ENCODE measurements at regions not wholly inside any gene's neighbourhood (a gene's known extent, or its start where the extent isn't known, plus 50 kb on each side); places are given as distances from the start of the nearest gene placed in this dataset.

GRCh38 chr13:85615031-85615430 lies 184.2 kb downstream of the SLITRK6 start:
- Histone ChIP-seq H3K4me2 (ENCODE audit: low read length) (no peak overlapping the region), H3K79me2 (ENCODE audit: insufficient read depth, low read length) (no peaks in the 10 kb centered on the region), H3F3A (ENCODE audit: insufficient read depth, low read length) (no peaks in the 10 kb centered on the region)

GRCh38 chr13:85610024-85610423 lies 189.2 kb downstream of the SLITRK6 start:
- Histone ChIP-seq H3K9me2 (ENCODE audit: low read depth, low read length) (no peaks in the 10 kb centered on the region), H3K27ac (ENCODE audit: low read depth, low read length, poor library complexity, severe bottlenecking) (no peak overlapping the region), H3K4me1 (ENCODE audit: insufficient read depth, low read length, severe bottlenecking) (no peaks in the 10 kb centered on the region), H3K9ac (ENCODE audit: low read length) (no peak overlapping the region), H3K9me3 (ENCODE audit: low read length) (no peaks in the 10 kb centered on the region), H3K4me3 (ENCODE audit: low read depth, low read length, poor library complexity, severe bottlenecking) (no peak overlapping the region), H3K36me3 (ENCODE audit: insufficient read depth, low read length) (no peaks in the 10 kb centered on the region), H3F3A (ENCODE audit: insufficient read depth, low read length) (no peaks in the 10 kb centered on the region), H2AFZ (ENCODE audit: low read length) (no peak overlapping the region), H3K27me3 (ENCODE audit: insufficient read depth, low read length) (no peaks in the 10 kb centered on the region), H3K4me2 (ENCODE audit: low read length) (no peak overlapping the region), H4K20me1 (ENCODE audit: insufficient read depth, low read length) (no peaks in the 10 kb centered on the region), H3K79me2 (ENCODE audit: insufficient read depth, low read length) (no peaks in the 10 kb centered on the region)
- TF ChIP-seq EZH2 (IDR thresholded peaks at IDR 0.05; ENCODE audit: borderline replicate concordance, low read length) (no peak), CTCF (IDR thresholded peaks at IDR 0.05; ENCODE audit: low read length) (no peak)

More at GRCh38 chr13:85615031-85615430, 184.2 kb downstream of the SLITRK6 start:
- TF ChIP-seq CTCF (IDR thresholded peaks at IDR 0.05; ENCODE audit: low read length): no peak
- no peak for TF ChIP-seq EZH2 (IDR thresholded peaks at IDR 0.05; ENCODE audit: borderline replicate concordance, low read length)
- no peaks in the 10 kb centered on the region for H3K9me3 ChIP-seq (ENCODE audit: low read length)
- H3K4me1 ChIP-seq (ENCODE audit: insufficient read depth, low read length, severe bottlenecking): no peaks in the 10 kb centered on the region
- H3K4me3 ChIP-seq (ENCODE audit: low read depth, low read length, poor library complexity, severe bottlenecking): no peak overlapping the region
- H3K9ac ChIP-seq (ENCODE audit: low read length): no peak overlapping the region
- H3K27me3 ChIP-seq (ENCODE audit: insufficient read depth, low read length): no peaks in the 10 kb centered on the region
- H3K9me2 ChIP-seq (ENCODE audit: low read depth, low read length): no peaks in the 10 kb centered on the region
- no peaks in the 10 kb centered on the region for H3K36me3 ChIP-seq (ENCODE audit: insufficient read depth, low read length)
- H3K27ac ChIP-seq (ENCODE audit: low read depth, low read length, poor library complexity, severe bottlenecking): no peak overlapping the region
- H4K20me1 ChIP-seq (ENCODE audit: insufficient read depth, low read length): no peaks in the 10 kb centered on the region
- H2AFZ ChIP-seq (ENCODE audit: low read length): no peak overlapping the region

- no peaks in the 10 kb centered on the region for H3K36me3 ChIP-seq (ENCODE audit: insufficient read depth, low read length)
- H3K9me3 ChIP-seq (ENCODE audit: low read length): no peaks in the 10 kb centered on the region
- no peak overlapping the region for H3K4me3 ChIP-seq (ENCODE audit: low read depth, low read length, poor library complexity, severe bottlenecking)
- no peaks in the 10 kb centered on the region for H3K27me3 ChIP-seq (ENCODE audit: insufficient read depth, low read length)
- TF ChIP-seq EZH2 (IDR thresholded peaks at IDR 0.05; ENCODE audit: borderline replicate concordance, low read length): no peak
- no peak for TF ChIP-seq CTCF (IDR thresholded peaks at IDR 0.05; ENCODE audit: low read length)
- no peaks in the 10 kb centered on the region for H4K20me1 ChIP-seq (ENCODE audit: insufficient read depth, low read length)
- H2AFZ ChIP-seq (ENCODE audit: low read length): no peak overlapping the region
- no peaks in the 10 kb centered on the region for H3K79me2 ChIP-seq (ENCODE audit: insufficient read depth, low read length)
- no peaks in the 10 kb centered on the region for H3K4me1 ChIP-seq (ENCODE audit: insufficient read depth, low read length, severe bottlenecking)
- no peak overlapping the region for H3K4me2 ChIP-seq (ENCODE audit: low read length)
- H3K27ac ChIP-seq (ENCODE audit: low read depth, low read length, poor library complexity, severe bottlenecking): no peak overlapping the region
- H3F3A ChIP-seq (ENCODE audit: insufficient read depth, low read length): no peaks in the 10 kb centered on the region
- H3K9me2 ChIP-seq (ENCODE audit: low read depth, low read length): no peaks in the 10 kb centered on the region
- no peak overlapping the region for H3K9ac ChIP-seq (ENCODE audit: low read length)
These were observed 190.9 kb downstream of the SLITRK6 start for GRCh38 chr13:85608255-85608829.
